Esophagus squamous epithelium (tissue), 4 donors: ENCODE measurements at regions not wholly inside any gene's neighbourhood (a gene's known extent, or its start where the extent isn't known, plus 50 kb on each side); places are given as distances from the start of the nearest gene placed in this dataset.

Experiments used
- POLR2A ChIP-seq, 4 donors: fragments of 450-650 bp; IDR thresholded peaks; one replicate each; pipeline ENCODE4 v1.6.1; 2017; ENCODE audit warnings: antibody characterized with exemption in 4 of 4, mild to moderate bottlenecking in 4 of 4, moderate library complexity in 3 of 4
- TF ChIP-seq, protein P1 (sequence below), 6 experiments: fragments of 450-650 bp in 4 of 6; fragments of 200-600 bp in 2 of 6; sonication (generic) in 2 of 6; IDR thresholded peaks; one replicate each; pipeline ENCODE4 v1.5.1; 2016 to 2019; ENCODE audit warnings: antibody characterized with exemption in 6 of 6, mild to moderate bottlenecking in 4 of 6, moderate library complexity in 4 of 6

DNA sequence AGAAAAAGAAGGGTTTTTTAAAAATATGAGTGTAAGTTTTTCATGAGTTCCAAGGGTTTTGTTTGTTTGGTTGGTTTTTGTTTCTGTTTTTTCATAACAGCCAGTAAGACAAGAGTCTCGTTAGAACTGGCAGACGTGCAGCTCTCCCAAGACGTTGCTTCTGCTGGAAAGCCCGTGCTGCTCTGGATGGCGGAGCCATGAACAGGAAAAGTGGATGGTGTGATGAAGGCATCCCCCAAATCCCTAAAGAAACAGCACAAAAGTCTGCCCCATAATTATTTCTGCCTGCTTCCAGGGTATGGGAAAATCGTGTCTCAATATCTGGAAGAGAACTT, 157.9 kb upstream of the BACE2 start:
- no peak for TF ChIP-seq POLR2A (IDR thresholded peaks at IDR 0.05)
- TF ChIP-seq, protein P1, sequence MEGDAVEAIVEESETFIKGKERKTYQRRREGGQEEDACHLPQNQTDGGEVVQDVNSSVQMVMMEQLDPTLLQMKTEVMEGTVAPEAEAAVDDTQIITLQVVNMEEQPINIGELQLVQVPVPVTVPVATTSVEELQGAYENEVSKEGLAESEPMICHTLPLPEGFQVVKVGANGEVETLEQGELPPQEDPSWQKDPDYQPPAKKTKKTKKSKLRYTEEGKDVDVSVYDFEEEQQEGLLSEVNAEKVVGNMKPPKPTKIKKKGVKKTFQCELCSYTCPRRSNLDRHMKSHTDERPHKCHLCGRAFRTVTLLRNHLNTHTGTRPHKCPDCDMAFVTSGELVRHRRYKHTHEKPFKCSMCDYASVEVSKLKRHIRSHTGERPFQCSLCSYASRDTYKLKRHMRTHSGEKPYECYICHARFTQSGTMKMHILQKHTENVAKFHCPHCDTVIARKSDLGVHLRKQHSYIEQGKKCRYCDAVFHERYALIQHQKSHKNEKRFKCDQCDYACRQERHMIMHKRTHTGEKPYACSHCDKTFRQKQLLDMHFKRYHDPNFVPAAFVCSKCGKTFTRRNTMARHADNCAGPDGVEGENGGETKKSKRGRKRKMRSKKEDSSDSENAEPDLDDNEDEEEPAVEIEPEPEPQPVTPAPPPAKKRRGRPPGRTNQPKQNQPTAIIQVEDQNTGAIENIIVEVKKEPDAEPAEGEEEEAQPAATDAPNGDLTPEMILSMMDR (IDR thresholded peaks at IDR 0.05) = no peak
